Fibroblast of lung (primary cell): ENCODE measurements at regions not wholly inside any gene's neighbourhood (a gene's known extent, or its start where the extent isn't known, plus 50 kb on each side); places are given as distances from the start of the nearest gene placed in this dataset.

ENCODE experiments used
- EZH2 ChIP-seq: IDR thresholded peaks from 2 replicates; pipeline ENCODE4 v1.5.1; 2012; ENCODE audit warnings: low read length, control low read depth, mild to moderate bottlenecking; ENCODE audit errors: missing control alignments
- TF ChIP-seq, protein P1 (sequence below), 2 donors: IDR thresholded peaks in 1 of 2; conservative IDR thresholded peaks in 1 of 2; 1 replicate in 1 of 2; 2 replicates in 1 of 2; pipeline ENCODE4 v1.5.1; 2011 to 2012; ENCODE audit warnings: low read length in 2 of 2, control low read depth in 1 of 2, inconsistent platforms in 1 of 2, low read depth in 1 of 2, mild to moderate bottlenecking in 1 of 2

DNA sequence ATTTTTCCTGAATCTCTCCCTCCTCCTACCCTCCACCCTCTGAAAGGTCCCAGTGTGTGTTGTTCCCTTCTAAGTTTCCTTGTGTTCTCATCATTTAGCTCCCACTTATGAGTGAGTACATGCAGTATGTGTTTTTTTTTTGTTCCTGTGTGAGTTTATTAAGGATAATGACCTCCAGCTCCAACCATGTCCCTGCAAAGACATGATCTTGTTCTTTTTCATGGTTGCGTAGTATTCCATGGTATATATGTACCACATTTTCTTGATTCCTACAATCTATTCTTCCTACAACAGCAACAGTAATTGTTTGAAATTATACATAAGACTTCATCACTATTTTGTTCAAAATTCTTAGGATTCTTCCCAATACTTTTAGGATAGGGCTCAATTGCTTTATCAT lies 1117.8 kb downstream of the GATA3 start:
- TF ChIP-seq, protein P1, sequence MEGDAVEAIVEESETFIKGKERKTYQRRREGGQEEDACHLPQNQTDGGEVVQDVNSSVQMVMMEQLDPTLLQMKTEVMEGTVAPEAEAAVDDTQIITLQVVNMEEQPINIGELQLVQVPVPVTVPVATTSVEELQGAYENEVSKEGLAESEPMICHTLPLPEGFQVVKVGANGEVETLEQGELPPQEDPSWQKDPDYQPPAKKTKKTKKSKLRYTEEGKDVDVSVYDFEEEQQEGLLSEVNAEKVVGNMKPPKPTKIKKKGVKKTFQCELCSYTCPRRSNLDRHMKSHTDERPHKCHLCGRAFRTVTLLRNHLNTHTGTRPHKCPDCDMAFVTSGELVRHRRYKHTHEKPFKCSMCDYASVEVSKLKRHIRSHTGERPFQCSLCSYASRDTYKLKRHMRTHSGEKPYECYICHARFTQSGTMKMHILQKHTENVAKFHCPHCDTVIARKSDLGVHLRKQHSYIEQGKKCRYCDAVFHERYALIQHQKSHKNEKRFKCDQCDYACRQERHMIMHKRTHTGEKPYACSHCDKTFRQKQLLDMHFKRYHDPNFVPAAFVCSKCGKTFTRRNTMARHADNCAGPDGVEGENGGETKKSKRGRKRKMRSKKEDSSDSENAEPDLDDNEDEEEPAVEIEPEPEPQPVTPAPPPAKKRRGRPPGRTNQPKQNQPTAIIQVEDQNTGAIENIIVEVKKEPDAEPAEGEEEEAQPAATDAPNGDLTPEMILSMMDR (conservative IDR thresholded peaks at IDR 0.05 in 1 of 2, IDR thresholded peaks at IDR 0.05 in 1 of 2; ENCODE audit: low read depth in 1 of 2, low read length in 2 of 2), result no peak
- TF ChIP-seq EZH2, result no peak
